GM12801 (cell line): ENCODE measurements at regions not wholly inside any gene's neighbourhood (a gene's known extent, or its start where the extent isn't known, plus 50 kb on each side); places are given as distances from the start of the nearest gene placed in this dataset.

Experiments
- TF ChIP-seq, protein P1 (sequence below): IDR thresholded peaks from one replicate; pipeline ENCODE4 v1.5.1; 2011; ENCODE audit warnings: control low read depth; ENCODE audit not compliant: insufficient read length; ENCODE audit errors: extremely low read depth

DNA sequence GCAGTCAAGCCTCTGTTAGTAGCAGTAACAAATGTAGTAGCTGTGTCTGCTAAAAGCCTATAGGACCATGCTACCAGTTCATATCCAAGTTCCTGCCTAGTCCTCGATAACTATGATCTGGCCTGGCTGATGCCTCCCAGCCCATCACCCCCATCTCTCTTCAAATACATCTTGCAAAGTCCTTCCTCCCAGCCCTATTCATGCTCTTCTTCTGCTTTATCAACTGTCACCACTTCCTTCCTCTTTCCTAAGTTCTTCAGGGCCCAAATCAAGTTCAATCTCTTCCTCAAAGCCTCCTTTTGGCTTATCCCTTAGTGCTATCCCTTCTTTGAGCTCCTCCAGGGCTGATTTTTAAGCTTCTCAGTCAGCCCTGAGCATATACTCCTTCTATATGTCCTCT, 150.9 kb upstream of the THY1 start:
- TF ChIP-seq, protein P1, sequence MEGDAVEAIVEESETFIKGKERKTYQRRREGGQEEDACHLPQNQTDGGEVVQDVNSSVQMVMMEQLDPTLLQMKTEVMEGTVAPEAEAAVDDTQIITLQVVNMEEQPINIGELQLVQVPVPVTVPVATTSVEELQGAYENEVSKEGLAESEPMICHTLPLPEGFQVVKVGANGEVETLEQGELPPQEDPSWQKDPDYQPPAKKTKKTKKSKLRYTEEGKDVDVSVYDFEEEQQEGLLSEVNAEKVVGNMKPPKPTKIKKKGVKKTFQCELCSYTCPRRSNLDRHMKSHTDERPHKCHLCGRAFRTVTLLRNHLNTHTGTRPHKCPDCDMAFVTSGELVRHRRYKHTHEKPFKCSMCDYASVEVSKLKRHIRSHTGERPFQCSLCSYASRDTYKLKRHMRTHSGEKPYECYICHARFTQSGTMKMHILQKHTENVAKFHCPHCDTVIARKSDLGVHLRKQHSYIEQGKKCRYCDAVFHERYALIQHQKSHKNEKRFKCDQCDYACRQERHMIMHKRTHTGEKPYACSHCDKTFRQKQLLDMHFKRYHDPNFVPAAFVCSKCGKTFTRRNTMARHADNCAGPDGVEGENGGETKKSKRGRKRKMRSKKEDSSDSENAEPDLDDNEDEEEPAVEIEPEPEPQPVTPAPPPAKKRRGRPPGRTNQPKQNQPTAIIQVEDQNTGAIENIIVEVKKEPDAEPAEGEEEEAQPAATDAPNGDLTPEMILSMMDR = no peak

DNA sequence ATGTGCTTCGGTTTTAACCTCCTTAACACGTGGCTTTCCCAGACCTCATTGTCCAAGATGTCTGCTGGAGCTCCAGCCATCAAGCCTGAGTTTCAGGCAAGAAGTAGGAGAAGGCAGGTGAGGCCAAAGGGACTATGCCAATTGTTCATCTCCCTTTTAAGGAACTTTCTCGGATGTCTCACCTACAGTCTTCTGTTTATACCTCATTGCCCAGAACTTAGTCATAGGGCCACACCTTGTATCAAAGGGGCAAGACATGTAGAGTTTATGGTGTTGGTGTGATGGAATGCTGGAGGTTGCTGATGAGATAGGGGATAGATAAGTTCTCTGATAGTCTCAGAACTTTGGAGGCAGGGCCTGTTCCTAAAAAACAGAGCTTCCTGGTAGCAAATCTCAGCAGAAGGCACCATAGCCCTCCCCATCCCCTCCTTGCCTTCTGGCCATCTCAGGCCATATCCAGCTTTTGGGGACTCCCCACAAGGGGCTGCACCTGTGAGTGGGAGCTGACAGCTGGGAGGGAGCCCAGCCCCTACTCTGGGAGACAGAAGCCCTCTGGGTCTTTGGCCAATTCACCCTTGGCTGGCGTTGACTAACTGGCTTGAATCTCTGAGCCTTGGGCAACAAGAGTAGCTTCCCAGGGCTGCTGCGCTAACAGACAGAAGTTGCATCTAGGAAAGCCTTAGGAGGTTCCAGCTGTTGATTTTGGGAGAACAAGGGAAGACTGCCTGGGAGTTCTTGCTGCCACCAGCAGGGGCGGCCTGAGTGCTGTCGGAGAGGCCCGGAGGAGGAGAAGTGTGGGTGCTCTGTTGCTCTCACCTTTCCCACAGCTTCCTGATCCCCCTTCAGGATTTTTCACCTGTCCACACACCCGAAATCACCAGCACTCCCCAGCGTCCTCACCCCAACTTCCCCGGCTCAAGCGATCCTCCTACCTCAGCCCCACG, 149.8 kb upstream of the THY1 start:
- TF ChIP-seq, protein P1 = no peak

DNA sequence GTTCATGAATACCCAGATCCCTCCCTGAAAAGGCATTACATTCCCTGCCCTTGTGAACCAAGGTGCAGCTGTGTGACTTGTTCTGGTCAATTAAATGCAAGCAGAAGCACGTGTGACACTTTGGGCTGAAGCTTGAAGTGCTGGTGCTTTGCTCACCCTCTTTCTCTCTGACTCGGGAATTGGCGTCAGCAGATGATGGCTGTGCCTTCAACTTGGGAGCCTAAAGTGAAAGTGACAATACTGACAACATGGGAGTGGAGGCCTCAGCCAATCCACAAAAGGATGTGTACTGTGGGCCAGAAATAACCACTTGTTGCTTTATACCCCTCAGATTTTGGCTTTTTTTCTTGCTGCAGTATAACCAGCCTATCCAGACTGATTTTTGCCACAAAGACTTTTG, 148.3 kb upstream of the THY1 start:
- TF ChIP-seq, protein P1 = no peak

- TF ChIP-seq, protein P1 = no peak
These were observed 145.0 kb upstream of the THY1 start for GRCh38 chr11:119567688-119568582.

GRCh38 chr11:119566319-119566718, 143.3 kb upstream of the THY1 start:
- TF ChIP-seq, protein P1 = no peak

- TF ChIP-seq, protein P1 = no peak
These were observed 138.0 kb upstream of the THY1 start for GRCh38 chr11:119560961-119561360.

GRCh38 chr11:119560291-119560690, 137.3 kb upstream of the THY1 start:
- TF ChIP-seq, protein P1 = no peak
